MG63 (cell line): ENCODE measurements at regions not wholly inside any gene's neighbourhood (a gene's known extent, or its start where the extent isn't known, plus 50 kb on each side); places are given as distances from the start of the nearest gene placed in this dataset.

Source experiments
- DNase-seq: peaks from one replicate; pipeline ENCODE4 v3.0.0-alpha.2; 2020
- H3K27me3 ChIP-seq: fragments of 250-450 bp; sonication (Bioruptor Pico); 2 replicates; pipeline ENCODE4 v1.5.1; 2020; ENCODE audit warnings: mild to moderate bottlenecking, moderate library complexity
- H3K36me3 ChIP-seq: fragments of 250-450 bp; sonication (Bioruptor Pico); 2 replicates; pipeline ENCODE4 v1.5.1; 2020; ENCODE audit warnings: mild to moderate bottlenecking, moderate library complexity
- H3K4me3 ChIP-seq: fragments of 250-450 bp; sonication (Bioruptor Pico); 2 replicates; pipeline ENCODE4 v1.5.1; 2020; ENCODE audit warnings: mild to moderate bottlenecking, moderate library complexity
- H3K9me3 ChIP-seq: fragments of 250-450 bp; sonication (Bioruptor Pico); 2 replicates; pipeline ENCODE4 v1.5.1; 2020; ENCODE audit warnings: mild to moderate bottlenecking, moderate library complexity

DNA sequence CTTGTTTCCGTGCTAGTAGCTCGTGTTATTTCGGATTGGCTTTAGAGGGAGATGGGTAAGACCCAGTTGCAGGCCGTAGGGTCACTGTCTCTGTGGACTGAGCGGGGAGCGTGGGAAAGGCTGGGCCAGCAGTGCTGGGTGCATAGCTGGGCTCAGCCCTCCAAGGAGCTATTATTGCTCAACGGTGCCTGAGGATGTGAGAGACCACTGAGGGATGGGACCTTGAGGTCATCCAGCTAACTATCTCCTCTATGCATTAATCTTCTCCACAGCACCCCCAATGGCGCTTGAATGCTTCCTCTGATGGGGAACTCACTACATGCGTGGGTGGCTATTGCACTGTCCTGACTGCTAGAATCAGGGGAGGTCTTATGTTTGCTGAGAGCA, 126.1 kb upstream of the FOXF1 start:
- no peaks in the 10 kb centered on the region for H3K36me3 ChIP-seq
- DNase-seq, result no peak
- peaks cover 4% of the 10 kb centered on the region; the same call in 1 of the 2 replicates for H3K9me3 ChIP-seq
- no peak overlapping the region for H3K4me3 ChIP-seq
- no peaks in the 10 kb centered on the region for H3K27me3 ChIP-seq

GRCh38 chr16:86384980-86385379, 125.3 kb upstream of the FOXF1 start:
- DNase-seq, result no peak

GRCh38 chr16:86387468-86388440, 122.6 kb upstream of the FOXF1 start:
- Histone ChIP-seq H3K4me3 (no peak overlapping the region), H3K36me3 (no peaks in the 10 kb centered on the region), H3K27me3 (no peaks in the 10 kb centered on the region), H3K9me3 (peaks cover 4% of the 10 kb centered on the region; the same call in 1 of the 2 replicates)
- DNase-seq, result peak; percentile 98

More at GRCh38 chr16:86384980-86385379, 125.3 kb upstream of the FOXF1 start:
- peaks cover 4% of the 10 kb centered on the region; the same call in 1 of the 2 replicates for H3K9me3 ChIP-seq
- H3K27me3 ChIP-seq, result no peaks in the 10 kb centered on the region
- no peak overlapping the region for H3K4me3 ChIP-seq
- no peaks in the 10 kb centered on the region for H3K36me3 ChIP-seq

GRCh38 chr16:86388976-86389375, 121.4 kb upstream of the FOXF1 start:
- no peaks in the 10 kb centered on the region for H3K36me3 ChIP-seq
- no peak overlapping the region for H3K4me3 ChIP-seq
- DNase-seq, result no peak
- H3K9me3 ChIP-seq, result peaks cover 4% of the 10 kb centered on the region; the same call in 1 of the 2 replicates
- H3K27me3 ChIP-seq, result no peaks in the 10 kb centered on the region

DNA sequence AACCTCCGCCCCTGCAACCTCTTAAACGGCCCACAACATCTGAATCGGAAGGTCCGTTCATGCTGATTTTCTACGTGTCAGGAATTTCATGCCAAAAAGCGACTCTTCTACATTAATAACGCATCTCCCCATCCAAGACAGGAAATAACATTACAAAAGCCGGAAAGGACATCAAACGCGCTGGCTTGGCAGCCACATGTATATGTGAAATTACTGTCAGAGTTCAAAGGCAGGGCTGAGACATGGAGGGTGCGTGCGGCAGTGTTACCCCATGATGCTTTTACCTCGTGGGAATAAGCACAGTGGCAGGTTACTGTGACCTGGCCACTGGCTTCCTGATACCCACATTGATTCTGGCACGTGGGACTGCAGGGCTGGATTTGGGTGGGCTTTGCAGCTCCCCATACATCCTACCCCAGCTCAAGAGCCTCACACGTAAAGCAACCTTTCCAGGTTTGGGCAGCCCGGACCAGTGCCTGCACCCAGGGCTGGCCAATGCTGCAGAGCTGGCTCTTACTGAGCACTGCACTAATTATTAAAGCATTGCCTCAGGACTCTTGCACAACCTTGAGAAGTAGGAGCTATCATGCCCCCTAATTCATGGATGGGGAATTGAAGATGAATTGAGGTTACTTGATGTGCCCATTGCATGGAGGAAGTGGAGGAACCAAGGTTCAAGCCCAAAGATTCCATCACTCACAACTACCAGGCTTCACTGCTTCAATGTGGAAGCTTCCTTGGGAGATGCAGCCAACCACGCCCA, 120.6 kb upstream of the FOXF1 start:
- Histone ChIP-seq H3K9me3 (peaks cover 4% of the 10 kb centered on the region; the same call in 1 of the 2 replicates), H3K4me3 (no peak overlapping the region), H3K27me3 (no peaks in the 10 kb centered on the region), H3K36me3 (no peaks in the 10 kb centered on the region)
- no peak for DNase-seq

DNA sequence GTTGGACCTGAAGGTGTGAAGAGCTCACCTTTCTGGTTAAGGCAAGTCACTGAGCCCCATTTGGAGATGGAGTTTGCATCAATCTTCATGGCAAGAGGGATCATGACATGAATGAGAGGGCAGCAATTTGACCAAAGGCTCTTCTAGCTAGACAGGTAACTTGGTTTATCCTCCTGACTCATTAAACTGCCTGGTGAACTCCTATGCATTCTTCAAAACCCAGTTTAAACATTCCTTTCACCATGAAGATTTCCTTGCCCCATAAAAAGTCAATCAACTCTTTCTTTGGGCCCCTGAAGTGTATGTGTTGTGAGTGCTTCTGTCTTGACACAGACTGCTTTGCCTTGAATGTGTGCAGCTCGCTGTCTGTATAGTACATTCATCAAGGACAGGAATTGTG, 120.0 kb upstream of the FOXF1 start:
- no peak for DNase-seq
- Histone ChIP-seq H3K9me3 (peaks cover 5% of the 10 kb centered on the region), H3K4me3 (no peak overlapping the region), H3K27me3 (no peaks in the 10 kb centered on the region), H3K36me3 (no peaks in the 10 kb centered on the region)

DNA sequence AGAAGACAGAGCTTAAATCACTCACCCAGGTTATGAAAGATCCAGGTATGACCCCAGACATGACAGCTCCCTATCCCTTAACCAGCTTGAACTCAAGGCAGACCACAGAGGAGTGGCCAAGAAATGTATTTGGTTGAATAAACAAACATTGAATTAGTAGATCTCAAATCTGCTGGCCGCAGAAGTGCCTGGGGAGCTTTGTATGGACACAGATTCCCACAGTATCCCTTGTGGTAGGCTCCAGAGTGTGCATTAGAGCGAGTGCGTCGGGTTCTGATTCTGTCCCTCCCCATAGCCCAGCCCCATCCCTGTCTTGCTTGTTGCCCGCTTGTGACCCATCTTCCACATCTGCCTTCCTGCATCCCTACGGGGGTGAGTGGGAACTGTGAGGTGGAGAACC, 118.8 kb upstream of the FOXF1 start:
- DNase-seq, result no peak

DNA sequence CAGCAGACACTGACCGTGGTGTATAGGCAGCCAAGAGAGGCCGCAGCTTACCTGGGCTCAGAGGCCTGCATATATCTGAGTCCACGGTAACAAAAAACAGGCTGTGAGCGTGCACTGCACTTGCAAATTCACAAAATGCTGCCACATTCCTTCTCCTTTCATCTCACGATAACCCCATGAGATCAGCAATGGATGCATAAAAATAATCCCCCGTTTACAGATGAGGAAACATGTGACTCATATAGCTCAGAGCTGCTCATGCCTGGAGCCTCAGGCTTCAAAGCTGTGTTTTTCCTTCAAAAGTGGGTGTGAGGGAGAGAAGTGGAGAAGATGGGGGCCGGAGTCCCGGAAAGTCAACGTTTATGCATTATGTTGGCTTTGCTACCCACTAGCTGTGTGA, 118.3 kb upstream of the FOXF1 start:
- H3K9me3 ChIP-seq, result peaks cover 6% of the 10 kb centered on the region
- no peaks in the 10 kb centered on the region for H3K27me3 ChIP-seq
- peak; percentile 52 for DNase-seq
- H3K36me3 ChIP-seq, result no peaks in the 10 kb centered on the region
- no peak overlapping the region for H3K4me3 ChIP-seq

More for the DNA sequence above, 118.8 kb upstream of the FOXF1 start:
- H3K36me3 ChIP-seq, result no peaks in the 10 kb centered on the region
- H3K4me3 ChIP-seq, result no peak overlapping the region
- peaks cover 6% of the 10 kb centered on the region for H3K9me3 ChIP-seq
- no peaks in the 10 kb centered on the region for H3K27me3 ChIP-seq

GRCh38 chr16:86392436-86393152, 117.7 kb upstream of the FOXF1 start:
- Histone ChIP-seq H3K36me3 (no peaks in the 10 kb centered on the region), H3K4me3 (no peak overlapping the region), H3K9me3 (peaks cover 6% of the 10 kb centered on the region), H3K27me3 (no peaks in the 10 kb centered on the region)
- DNase-seq, result no peak

- Histone ChIP-seq H3K4me3 (no peak overlapping the region), H3K9me3 (peaks cover 2% of the 10 kb centered on the region; the same call in 1 of the 2 replicates), H3K36me3 (no peaks in the 10 kb centered on the region), H3K27me3 (no peaks in the 10 kb centered on the region)
- no peak for DNase-seq
Measured at GRCh38 chr16:86393907-86394626, 116.3 kb upstream of the FOXF1 start.

DNA sequence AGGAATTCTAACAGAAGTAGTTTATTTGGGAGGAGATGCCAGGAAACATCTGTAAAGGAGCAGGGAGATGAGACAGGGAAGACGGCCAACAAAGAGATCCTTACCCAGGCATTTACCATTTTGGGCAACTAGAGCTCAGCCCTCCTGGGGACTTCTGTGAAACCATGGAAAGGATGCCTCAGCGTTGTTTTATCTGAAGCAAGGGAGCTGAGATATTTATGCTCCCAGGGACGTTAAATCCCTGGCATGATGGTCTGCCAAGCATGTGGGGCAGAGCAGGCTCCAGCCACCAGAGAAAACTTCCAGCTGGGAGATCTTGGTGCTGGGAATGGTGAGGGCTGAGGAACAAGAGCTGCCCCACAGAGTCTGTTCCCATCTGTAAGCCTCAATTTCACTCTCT, 114.8 kb upstream of the FOXF1 start:
- peak; percentile 65 for DNase-seq
- no peaks in the 10 kb centered on the region for H3K27me3 ChIP-seq
- H3K36me3 ChIP-seq, result no peaks in the 10 kb centered on the region
- H3K4me3 ChIP-seq, result no peak overlapping the region
- H3K9me3 ChIP-seq, result peaks cover 2% of the 10 kb centered on the region; the same call in 1 of the 2 replicates

DNA sequence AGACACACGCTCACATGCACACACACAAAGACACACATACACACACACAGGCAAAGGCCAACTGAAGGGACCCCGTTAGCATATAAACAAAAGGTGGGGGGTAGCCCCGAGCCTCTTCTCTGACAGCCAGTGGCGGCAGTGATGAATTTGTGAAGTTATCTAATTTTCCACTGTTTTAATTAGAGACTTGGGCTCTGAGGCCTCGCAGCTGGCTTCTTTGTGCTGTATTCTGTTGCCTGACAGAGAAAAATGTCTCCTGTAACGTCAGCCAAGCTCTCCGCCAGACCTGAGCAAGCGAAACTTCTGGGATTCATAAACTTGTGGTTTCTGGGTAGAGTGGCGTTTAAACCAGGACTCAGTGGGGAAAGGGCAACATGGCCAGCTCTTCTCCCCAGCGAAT, 113.9 kb upstream of the FOXF1 start:
- peak overlapping the region; percentile 0; the same call in 1 of the 2 replicates for H3K4me3 ChIP-seq
- no peaks in the 10 kb centered on the region for H3K27me3 ChIP-seq
- peaks cover 2% of the 10 kb centered on the region; the same call in 1 of the 2 replicates for H3K9me3 ChIP-seq
- peak; percentile 80 for DNase-seq
- H3K36me3 ChIP-seq, result no peaks in the 10 kb centered on the region

GRCh38 chr16:86396901-86397311, 113.4 kb upstream of the FOXF1 start:
- H3K4me3 ChIP-seq, result peak overlapping the region; percentile 0; the same call in 1 of the 2 replicates
- DNase-seq, result peak; percentile 99

DNA sequence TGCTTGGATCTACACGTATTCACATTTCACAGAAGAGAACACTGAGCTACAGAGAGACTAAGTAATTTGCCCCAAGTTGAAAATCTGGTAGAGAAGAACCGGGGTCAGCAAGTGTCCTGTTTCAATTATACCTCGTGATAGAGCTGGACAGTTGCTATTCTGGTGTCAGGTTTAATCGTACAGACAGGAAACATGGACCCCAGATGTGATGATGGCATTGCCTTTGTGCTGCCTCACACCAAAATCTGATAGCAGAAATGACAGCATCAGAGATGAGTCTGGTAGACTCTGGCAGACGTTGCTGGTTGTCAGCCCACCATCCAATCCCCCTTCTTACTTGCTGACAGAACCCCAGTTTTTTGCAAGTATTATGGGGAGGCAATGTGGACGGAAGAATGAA, 112.1 kb upstream of the FOXF1 start:
- Histone ChIP-seq H3K27me3 (no peaks in the 10 kb centered on the region), H3K9me3 (peaks cover 2% of the 10 kb centered on the region; the same call in 1 of the 2 replicates), H3K36me3 (no peaks in the 10 kb centered on the region), H3K4me3 (no peak overlapping the region)
- no peak for DNase-seq

More at GRCh38 chr16:86396901-86397311, 113.4 kb upstream of the FOXF1 start:
- H3K36me3 ChIP-seq, result no peaks in the 10 kb centered on the region
- no peaks in the 10 kb centered on the region for H3K27me3 ChIP-seq
- peaks cover 2% of the 10 kb centered on the region; the same call in 1 of the 2 replicates for H3K9me3 ChIP-seq

DNA sequence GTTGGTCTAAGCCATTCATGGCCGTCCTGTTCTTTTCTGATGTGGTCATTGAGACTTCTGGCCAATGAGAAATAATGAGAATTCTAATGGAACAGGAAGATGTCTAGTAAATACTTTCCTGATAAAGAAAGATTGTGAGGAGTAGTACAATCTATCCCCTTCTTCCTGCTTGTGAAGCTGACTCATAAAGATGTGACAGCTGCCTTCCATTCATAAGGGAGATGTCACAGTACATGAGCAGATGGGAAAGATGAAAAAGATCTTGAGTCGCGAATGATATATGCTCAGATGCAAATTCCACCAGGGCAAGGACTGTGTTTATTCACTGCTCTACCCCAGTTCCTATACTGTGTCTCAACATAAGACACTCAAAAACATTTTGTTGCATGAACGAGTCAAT, 111.7 kb upstream of the FOXF1 start:
- Histone ChIP-seq H3K27me3 (no peaks in the 10 kb centered on the region), H3K4me3 (no peak overlapping the region), H3K9me3 (peaks cover 2% of the 10 kb centered on the region; the same call in 1 of the 2 replicates), H3K36me3 (no peaks in the 10 kb centered on the region)
- no peak for DNase-seq

GRCh38 chr16:86401126-86401525, 109.2 kb upstream of the FOXF1 start:
- Histone ChIP-seq H3K9me3 (no peaks in the 10 kb centered on the region), H3K36me3 (no peaks in the 10 kb centered on the region), H3K4me3 (no peak overlapping the region), H3K27me3 (no peaks in the 10 kb centered on the region)
- no peak for DNase-seq
